ENCODE measurements at regions not wholly inside any gene's neighbourhood (a gene's known extent, or its start where the extent isn't known, plus 50 kb on each side); places are given as distances from the start of the nearest gene placed in this dataset.

DNA sequence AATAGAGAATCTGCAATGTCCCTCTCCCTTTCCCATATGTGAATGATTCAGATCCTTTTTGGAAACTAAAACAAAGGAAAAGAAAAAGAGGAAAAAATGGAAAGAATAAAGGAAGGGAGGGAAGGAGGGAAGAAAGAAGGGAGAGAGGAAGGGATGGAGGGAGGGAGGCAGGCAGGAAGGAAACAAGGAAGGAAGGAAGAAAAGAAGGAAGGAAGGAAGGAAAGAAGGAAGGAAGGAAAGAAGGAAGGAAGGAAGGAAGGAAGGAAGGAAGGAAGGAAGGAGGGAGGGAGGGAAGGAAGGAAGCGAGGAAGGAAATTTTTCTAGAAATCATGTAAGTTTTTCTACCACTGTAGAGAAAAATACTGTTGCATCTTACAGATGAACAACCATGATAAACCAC is 215.0 kb upstream of the CBLB start:
- Histone ChIP-seq H3K4me3 (no peak overlapping the region), H3K9me3 (no peaks in the 10 kb centered on the region), H3K27ac (no peak overlapping the region), H3K27me3 (no peaks in the 10 kb centered on the region), H3K4me1 (no peaks in the 10 kb centered on the region), H3K36me3 (no peaks in the 10 kb centered on the region)
- DNase-seq, result no peak
- intact Hi-C loops (cut with DNase I; ENCODE audit: low total_unique reads), result no loop called here
- TF ChIP-seq, protein P1, sequence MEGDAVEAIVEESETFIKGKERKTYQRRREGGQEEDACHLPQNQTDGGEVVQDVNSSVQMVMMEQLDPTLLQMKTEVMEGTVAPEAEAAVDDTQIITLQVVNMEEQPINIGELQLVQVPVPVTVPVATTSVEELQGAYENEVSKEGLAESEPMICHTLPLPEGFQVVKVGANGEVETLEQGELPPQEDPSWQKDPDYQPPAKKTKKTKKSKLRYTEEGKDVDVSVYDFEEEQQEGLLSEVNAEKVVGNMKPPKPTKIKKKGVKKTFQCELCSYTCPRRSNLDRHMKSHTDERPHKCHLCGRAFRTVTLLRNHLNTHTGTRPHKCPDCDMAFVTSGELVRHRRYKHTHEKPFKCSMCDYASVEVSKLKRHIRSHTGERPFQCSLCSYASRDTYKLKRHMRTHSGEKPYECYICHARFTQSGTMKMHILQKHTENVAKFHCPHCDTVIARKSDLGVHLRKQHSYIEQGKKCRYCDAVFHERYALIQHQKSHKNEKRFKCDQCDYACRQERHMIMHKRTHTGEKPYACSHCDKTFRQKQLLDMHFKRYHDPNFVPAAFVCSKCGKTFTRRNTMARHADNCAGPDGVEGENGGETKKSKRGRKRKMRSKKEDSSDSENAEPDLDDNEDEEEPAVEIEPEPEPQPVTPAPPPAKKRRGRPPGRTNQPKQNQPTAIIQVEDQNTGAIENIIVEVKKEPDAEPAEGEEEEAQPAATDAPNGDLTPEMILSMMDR (IDR thresholded peaks at IDR 0.05), result no peak

DNA sequence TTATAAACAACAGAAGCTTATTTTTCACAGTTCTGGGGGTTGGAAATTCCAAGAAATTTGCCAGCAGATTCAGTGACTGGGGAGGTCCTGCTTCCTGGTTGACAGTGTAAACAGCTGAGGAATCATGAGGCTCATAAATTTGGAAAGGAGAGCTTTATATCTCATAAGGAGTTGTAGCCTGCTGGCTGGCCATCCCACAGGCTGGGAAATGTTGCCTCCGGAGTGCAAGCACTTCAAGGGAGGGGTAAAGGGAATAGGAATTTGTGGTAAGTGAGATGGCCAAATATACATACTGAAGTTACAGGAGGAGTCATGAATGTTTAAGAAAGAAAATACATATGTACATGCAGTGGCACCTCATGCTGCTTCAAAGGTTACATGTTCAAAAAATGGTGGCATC is 217.2 kb upstream of the CBLB start:
- intact Hi-C loops (cut with DNase I; ENCODE audit: low total_unique reads), result no loop called here
- H3K36me3 ChIP-seq, result no peaks in the 10 kb centered on the region
- H3K27me3 ChIP-seq, result no peaks in the 10 kb centered on the region
- no peaks in the 10 kb centered on the region for H3K9me3 ChIP-seq
- H3K4me1 ChIP-seq, result no peaks in the 10 kb centered on the region
- H3K27ac ChIP-seq, result no peak overlapping the region
- TF ChIP-seq, protein P1 (IDR thresholded peaks at IDR 0.05), result no peak
- DNase-seq, result no peak
- no peak overlapping the region for H3K4me3 ChIP-seq

DNA sequence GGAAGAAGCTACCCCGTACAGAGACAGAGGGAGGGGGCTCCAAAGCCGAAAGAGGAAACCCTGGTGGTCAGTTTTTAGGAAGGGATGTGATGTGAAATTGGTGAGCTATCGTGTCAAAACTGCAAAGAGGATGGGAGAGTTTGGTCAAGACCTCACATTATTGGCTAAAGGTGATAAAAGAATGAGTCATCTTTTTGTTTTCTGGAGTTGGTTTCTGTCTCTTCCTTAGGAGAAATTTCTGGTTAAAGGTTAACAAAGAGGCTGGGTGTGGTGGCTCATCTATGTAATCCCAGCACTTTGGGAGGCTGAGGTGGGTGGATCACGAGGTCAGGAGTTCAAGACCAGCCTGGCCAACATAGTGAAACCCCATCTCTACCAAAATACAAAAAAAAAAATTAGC is 217.8 kb upstream of the CBLB start:
- no peak overlapping the region for H3K4me3 ChIP-seq
- H3K4me1 ChIP-seq, result no peaks in the 10 kb centered on the region
- no peaks in the 10 kb centered on the region for H3K27me3 ChIP-seq
- H3K27ac ChIP-seq, result no peak overlapping the region
- intact Hi-C loops (cut with DNase I; ENCODE audit: low total_unique reads), result no loop called here
- H3K9me3 ChIP-seq, result no peaks in the 10 kb centered on the region
- no peaks in the 10 kb centered on the region for H3K36me3 ChIP-seq
- DNase-seq, result no peak
- TF ChIP-seq, protein P1 (IDR thresholded peaks at IDR 0.05), result no peak

GRCh38 chr3:106088304-106088703 is 219.5 kb upstream of the CBLB start:
- no peak for DNase-seq
- Histone ChIP-seq H3K27me3 (no peaks in the 10 kb centered on the region), H3K4me3 (no peak overlapping the region), H3K9me3 (no peaks in the 10 kb centered on the region), H3K36me3 (no peaks in the 10 kb centered on the region), H3K27ac (no peak overlapping the region), H3K4me1 (no peaks in the 10 kb centered on the region)
- TF ChIP-seq, protein P1 (IDR thresholded peaks at IDR 0.05), result no peak
- intact Hi-C loops (cut with DNase I; ENCODE audit: low total_unique reads), result no loop called here

- TF ChIP-seq, protein P1 (IDR thresholded peaks at IDR 0.05), result no peak
- intact Hi-C loops (cut with DNase I; ENCODE audit: low total_unique reads), result no loop called here
These were observed 220.1 kb upstream of the CBLB start for GRCh38 chr3:106088899-106089298.

GRCh38 chr3:106089806-106090205 is 221.0 kb upstream of the CBLB start:
- Histone ChIP-seq H3K4me3 (no peak overlapping the region), H3K27ac (no peak overlapping the region), H3K9me3 (no peaks in the 10 kb centered on the region), H3K4me1 (no peaks in the 10 kb centered on the region), H3K27me3 (no peaks in the 10 kb centered on the region), H3K36me3 (no peaks in the 10 kb centered on the region)
- TF ChIP-seq, protein P1 (IDR thresholded peaks at IDR 0.05), result no peak
- intact Hi-C loops (cut with DNase I; ENCODE audit: low total_unique reads), result no loop called here
- no peak for DNase-seq

More at GRCh38 chr3:106088899-106089298, 220.1 kb upstream of the CBLB start:
- no peak overlapping the region for H3K4me3 ChIP-seq
- H3K4me1 ChIP-seq, result no peaks in the 10 kb centered on the region
- H3K9me3 ChIP-seq, result no peaks in the 10 kb centered on the region
- no peak overlapping the region for H3K27ac ChIP-seq
- no peaks in the 10 kb centered on the region for H3K27me3 ChIP-seq
- H3K36me3 ChIP-seq, result no peaks in the 10 kb centered on the region
- no peak for DNase-seq

All from tibial artery (tissue), 4 donors.